ENCODE measurements at regions not wholly inside any gene's neighbourhood (a gene's known extent, or its start where the extent isn't known, plus 50 kb on each side); places are given as distances from the start of the nearest gene placed in this dataset.

GRCh38 chr19:33871605-33872004, 74.9 kb downstream of the KCTD15 start:
- Histone ChIP-seq H3K9ac (ENCODE audit: low read length) (no peak overlapping the region), H3K23ac (ENCODE audit: low read length in 2 of 2) (no peak overlapping the region), H2AFZ (ENCODE audit: low read depth, low read length) (no peak overlapping the region), H3K18ac (ENCODE audit: low read depth in 1 of 2, low read length in 2 of 2) (no peak overlapping the region), H2BK12ac (ENCODE audit: low read length in 2 of 2) (no peak overlapping the region), H3K14ac (ENCODE audit: low read length in 2 of 2) (no peak overlapping the region), H3K9me3 (ENCODE audit: control insufficient read depth, low read length) (no peaks in the 10 kb centered on the region), H3K36me3 (ENCODE audit: control insufficient read depth in 1 of 2, insufficient read depth in 2 of 2, low read depth in 1 of 2, low read length in 2 of 2) (no peaks in the 10 kb centered on the region), H2AK5ac (ENCODE audit: low read length, severe bottlenecking) (no peak overlapping the region), H2BK15ac (ENCODE audit: low read depth, poor library complexity, severe bottlenecking) (no peak overlapping the region), H4K91ac (ENCODE audit: low read length) (no peak overlapping the region), H2BK120ac (ENCODE audit: low read depth, low read length) (no peak overlapping the region), H4K8ac (ENCODE audit: low read length) (no peak overlapping the region), H3K4me1 (ENCODE audit: control insufficient read depth, insufficient read depth, low read depth, low read length) (no peaks in the 10 kb centered on the region), H3K4me2 (ENCODE audit: low read length, poor library complexity, severe bottlenecking) (no peak overlapping the region), H3K27ac (ENCODE audit: low read length, poor library complexity, severe bottlenecking) (no peak overlapping the region), H2BK5ac (ENCODE audit: low read depth, low read length, poor library complexity, severe bottlenecking) (no peak overlapping the region), H3K27me3 (ENCODE audit: control insufficient read depth in 1 of 2, insufficient read depth in 1 of 2, low read length in 2 of 2) (peaks cover 6 to 26% of the 10 kb centered on the region in 2 experiments), H3K79me1 (replicated peaks; ENCODE audit: low read length, poor library complexity, severe bottlenecking) (no peaks in the 10 kb centered on the region), H3K4me3 (ENCODE audit: insufficient read depth in 1 of 2, low read depth in 1 of 2, low read length in 2 of 2) (no peak overlapping the region), H3K4ac (ENCODE audit: low read depth in 1 of 2, low read length in 2 of 2) (no peak overlapping the region)
- WGBS: 92% methylated on average over 3 of the region's 3 CpGs
- no peak for DNase-seq

- Histone ChIP-seq H2AK5ac (ENCODE audit: low read length, severe bottlenecking) (no peak overlapping the region), H3K4me1 (ENCODE audit: control insufficient read depth, insufficient read depth, low read depth, low read length) (no peaks in the 10 kb centered on the region), H3K9ac (ENCODE audit: low read length) (no peak overlapping the region), H3K14ac (ENCODE audit: low read length in 2 of 2) (no peak overlapping the region), H2BK12ac (ENCODE audit: low read length in 2 of 2) (no peak overlapping the region), H3K4ac (ENCODE audit: low read depth in 1 of 2, low read length in 2 of 2) (no peak overlapping the region), H3K27ac (ENCODE audit: low read length, poor library complexity, severe bottlenecking) (no peak overlapping the region), H4K8ac (ENCODE audit: low read length) (no peak overlapping the region), H2BK120ac (ENCODE audit: low read depth, low read length) (no peak overlapping the region), H2AFZ (ENCODE audit: low read depth, low read length) (no peak overlapping the region), H2BK5ac (ENCODE audit: low read depth, low read length, poor library complexity, severe bottlenecking) (no peak overlapping the region), H2BK15ac (ENCODE audit: low read depth, poor library complexity, severe bottlenecking) (no peak overlapping the region), H3K36me3 (ENCODE audit: control insufficient read depth in 1 of 2, insufficient read depth in 2 of 2, low read depth in 1 of 2, low read length in 2 of 2) (no peaks in the 10 kb centered on the region), H3K23ac (ENCODE audit: low read length in 2 of 2) (no peak overlapping the region), H3K9me3 (ENCODE audit: control insufficient read depth, low read length) (no peaks in the 10 kb centered on the region), H3K79me1 (replicated peaks; ENCODE audit: low read length, poor library complexity, severe bottlenecking) (no peaks in the 10 kb centered on the region), H3K4me2 (ENCODE audit: low read length, poor library complexity, severe bottlenecking) (no peak overlapping the region), H3K27me3 (ENCODE audit: control insufficient read depth in 1 of 2, insufficient read depth in 1 of 2, low read length in 2 of 2) (peaks cover 6 to 25% of the 10 kb centered on the region in 2 experiments), H3K18ac (ENCODE audit: low read depth in 1 of 2, low read length in 2 of 2) (no peak overlapping the region), H4K91ac (ENCODE audit: low read length) (no peak overlapping the region), H3K4me3 (ENCODE audit: insufficient read depth in 1 of 2, low read depth in 1 of 2, low read length in 2 of 2) (no peak overlapping the region)
- no peak for DNase-seq
- 67% methylated on average over 3 of the region's 4 CpGs for WGBS
Measured at GRCh38 chr19:33872445-33873320, 76.0 kb downstream of the KCTD15 start.

GRCh38 chr19:33875071-33875470, 78.4 kb downstream of the KCTD15 start:
- peaks cover 5% of the 10 kb centered on the region for H3K4me1 ChIP-seq (ENCODE audit: control insufficient read depth, insufficient read depth, low read depth, low read length)
- no peak for DNase-seq
- no peak overlapping the region for H2BK15ac ChIP-seq (ENCODE audit: low read depth, poor library complexity, severe bottlenecking)
- no peak overlapping the region for H3K23ac ChIP-seq (ENCODE audit: low read length in 2 of 2)
- WGBS: 86% methylated on average over 7 of the region's 8 CpGs
- peaks cover 0 to 12% of the 10 kb centered on the region in 2 experiments for H3K27me3 ChIP-seq (ENCODE audit: control insufficient read depth in 1 of 2, insufficient read depth in 1 of 2, low read length in 2 of 2)
- no peak overlapping the region for H2BK120ac ChIP-seq (ENCODE audit: low read depth, low read length)
- H4K91ac ChIP-seq (ENCODE audit: low read length): no peak overlapping the region
- H3K9ac ChIP-seq (ENCODE audit: low read length): no peak overlapping the region
- no peak overlapping the region for H3K4me2 ChIP-seq (ENCODE audit: low read length, poor library complexity, severe bottlenecking)
- no peak overlapping the region for H3K4me3 ChIP-seq (ENCODE audit: insufficient read depth in 1 of 2, low read depth in 1 of 2, low read length in 2 of 2)
- H2BK12ac ChIP-seq (ENCODE audit: low read length in 2 of 2): no peak overlapping the region
- H2AFZ ChIP-seq (ENCODE audit: low read depth, low read length): no peak overlapping the region
- no peaks in the 10 kb centered on the region for H3K9me3 ChIP-seq (ENCODE audit: control insufficient read depth, low read length)
- H2BK5ac ChIP-seq (ENCODE audit: low read depth, low read length, poor library complexity, severe bottlenecking): no peak overlapping the region
- H3K4ac ChIP-seq (ENCODE audit: low read depth in 1 of 2, low read length in 2 of 2): no peak overlapping the region
- no peak overlapping the region for H3K27ac ChIP-seq (ENCODE audit: low read length, poor library complexity, severe bottlenecking)
- no peak overlapping the region for H3K14ac ChIP-seq (ENCODE audit: low read length in 2 of 2)
- H3K36me3 ChIP-seq (ENCODE audit: control insufficient read depth in 1 of 2, insufficient read depth in 2 of 2, low read depth in 1 of 2, low read length in 2 of 2): no peaks in the 10 kb centered on the region
- no peak overlapping the region for H2AK5ac ChIP-seq (ENCODE audit: low read length, severe bottlenecking)
- H4K8ac ChIP-seq (ENCODE audit: low read length): no peak overlapping the region
- H3K18ac ChIP-seq (ENCODE audit: low read depth in 1 of 2, low read length in 2 of 2): no peak overlapping the region
- no peaks in the 10 kb centered on the region for H3K79me1 ChIP-seq (replicated peaks; ENCODE audit: low read length, poor library complexity, severe bottlenecking)

GRCh38 chr19:33876192-33876591, 79.5 kb downstream of the KCTD15 start:
- Histone ChIP-seq H3K27ac (ENCODE audit: low read length, poor library complexity, severe bottlenecking) (no peak overlapping the region), H2AK5ac (ENCODE audit: low read length, severe bottlenecking) (no peak overlapping the region), H3K23ac (ENCODE audit: low read length in 2 of 2) (no peak overlapping the region), H3K79me1 (replicated peaks; ENCODE audit: low read length, poor library complexity, severe bottlenecking) (no peaks in the 10 kb centered on the region), H2BK12ac (ENCODE audit: low read length in 2 of 2) (no peak overlapping the region), H4K8ac (ENCODE audit: low read length) (no peak overlapping the region), H3K4me1 (ENCODE audit: control insufficient read depth, insufficient read depth, low read depth, low read length) (peaks cover 5% of the 10 kb centered on the region), H3K14ac (ENCODE audit: low read length in 2 of 2) (no peak overlapping the region), H4K91ac (ENCODE audit: low read length) (no peak overlapping the region), H3K18ac (ENCODE audit: low read depth in 1 of 2, low read length in 2 of 2) (no peak overlapping the region), H2BK5ac (ENCODE audit: low read depth, low read length, poor library complexity, severe bottlenecking) (no peak overlapping the region), H2BK15ac (ENCODE audit: low read depth, poor library complexity, severe bottlenecking) (no peak overlapping the region), H3K4me2 (ENCODE audit: low read length, poor library complexity, severe bottlenecking) (no peak overlapping the region), H3K9ac (ENCODE audit: low read length) (no peak overlapping the region), H2AFZ (ENCODE audit: low read depth, low read length) (no peak overlapping the region), H2BK120ac (ENCODE audit: low read depth, low read length) (no peak overlapping the region), H3K4me3 (ENCODE audit: insufficient read depth in 1 of 2, low read depth in 1 of 2, low read length in 2 of 2) (no peak overlapping the region), H3K36me3 (ENCODE audit: control insufficient read depth in 1 of 2, insufficient read depth in 2 of 2, low read depth in 1 of 2, low read length in 2 of 2) (no peaks in the 10 kb centered on the region), H3K4ac (ENCODE audit: low read depth in 1 of 2, low read length in 2 of 2) (no peak overlapping the region), H3K27me3 (ENCODE audit: control insufficient read depth in 1 of 2, insufficient read depth in 1 of 2, low read length in 2 of 2) (peaks cover 0 to 12% of the 10 kb centered on the region in 2 experiments), H3K9me3 (ENCODE audit: control insufficient read depth, low read length) (no peaks in the 10 kb centered on the region)
- 83% methylated on average over 1 of the region's 3 CpGs for WGBS
- no peak for DNase-seq

Data from mesenchymal stem cell (in vitro differentiated cells and primary cell).